ENCODE measurements at regions not wholly inside any gene's neighbourhood (a gene's known extent, or its start where the extent isn't known, plus 50 kb on each side); places are given as distances from the start of the nearest gene placed in this dataset.

DNA sequence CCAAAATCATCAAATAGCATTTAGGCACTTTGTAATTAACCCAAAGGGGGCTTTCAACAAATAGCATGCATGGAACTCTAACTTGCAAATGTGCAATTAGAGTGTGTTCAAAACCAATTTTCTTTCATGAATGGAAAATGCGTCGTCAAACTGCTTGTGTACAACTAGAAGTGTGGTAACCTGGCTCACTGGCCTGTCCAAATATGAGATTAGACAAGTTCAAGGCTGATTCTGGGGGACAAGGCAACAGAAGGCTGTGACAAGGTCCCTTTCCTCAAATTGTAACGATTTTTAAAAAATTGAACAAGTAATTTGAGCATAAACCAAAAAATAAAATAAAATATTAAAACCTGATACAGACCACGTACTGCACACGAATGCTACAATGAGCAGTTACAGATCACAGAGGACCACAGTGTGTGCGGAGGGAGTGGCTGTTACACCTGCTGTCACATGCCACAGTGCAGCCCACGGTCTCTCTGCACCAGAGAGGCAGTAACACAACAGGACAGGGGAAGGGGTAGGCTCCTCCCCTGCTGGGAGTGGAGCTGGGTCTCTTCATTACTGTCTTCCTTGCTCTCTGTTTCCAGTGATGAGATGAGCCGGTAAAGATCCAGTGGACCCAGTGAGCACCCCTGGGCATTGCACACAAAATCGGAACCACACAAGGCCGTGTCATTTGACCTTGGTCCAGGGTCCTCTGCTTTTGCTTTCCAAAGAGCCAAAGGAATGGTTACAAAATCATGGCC is 252.2 kb upstream of the PDE10A start:
- TF ChIP-seq, protein P1, sequence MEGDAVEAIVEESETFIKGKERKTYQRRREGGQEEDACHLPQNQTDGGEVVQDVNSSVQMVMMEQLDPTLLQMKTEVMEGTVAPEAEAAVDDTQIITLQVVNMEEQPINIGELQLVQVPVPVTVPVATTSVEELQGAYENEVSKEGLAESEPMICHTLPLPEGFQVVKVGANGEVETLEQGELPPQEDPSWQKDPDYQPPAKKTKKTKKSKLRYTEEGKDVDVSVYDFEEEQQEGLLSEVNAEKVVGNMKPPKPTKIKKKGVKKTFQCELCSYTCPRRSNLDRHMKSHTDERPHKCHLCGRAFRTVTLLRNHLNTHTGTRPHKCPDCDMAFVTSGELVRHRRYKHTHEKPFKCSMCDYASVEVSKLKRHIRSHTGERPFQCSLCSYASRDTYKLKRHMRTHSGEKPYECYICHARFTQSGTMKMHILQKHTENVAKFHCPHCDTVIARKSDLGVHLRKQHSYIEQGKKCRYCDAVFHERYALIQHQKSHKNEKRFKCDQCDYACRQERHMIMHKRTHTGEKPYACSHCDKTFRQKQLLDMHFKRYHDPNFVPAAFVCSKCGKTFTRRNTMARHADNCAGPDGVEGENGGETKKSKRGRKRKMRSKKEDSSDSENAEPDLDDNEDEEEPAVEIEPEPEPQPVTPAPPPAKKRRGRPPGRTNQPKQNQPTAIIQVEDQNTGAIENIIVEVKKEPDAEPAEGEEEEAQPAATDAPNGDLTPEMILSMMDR (IDR thresholded peaks at IDR 0.05), result no peak
- no peak for TF ChIP-seq EZH2 (IDR thresholded peaks at IDR 0.05; ENCODE audit: borderline replicate concordance, insufficient read depth, low read depth, low read length, poor library complexity, severe bottlenecking)

All from B cell (primary cell).